K562 (cell line): ENCODE measurements at regions not wholly inside any gene's neighbourhood (a gene's known extent, or its start where the extent isn't known, plus 50 kb on each side); places are given as distances from the start of the nearest gene placed in this dataset.

Experiments used
- ATAC-seq: fragments of 200-7000 bp; cut with Tn5 transposase; 3 replicates; pipeline ENCODE4 v1.9.1; 2020; ENCODE audit warnings: moderate library complexity
- BruUV-seq: library from RNA; stranded (reverse); fragments of 400-500 nt; replicated peaks from 2 replicates; lab custom pipeline; 2021; lab: Mats Ljungman, UMichigan
- CTCF ChIA-PET: fragments of 300-600 bp; formaldehyde crosslinking; extraction: SDS; loops from one replicate; lab custom pipeline; 2021; ENCODE audit warnings: low intra/inter-chr PET ratio; lab: Yijun Ruan, JAX
- POLR2A ChIA-PET: fragments of 300-600, 350-650 bp; sonication (Branson Sonifier 250); formaldehyde crosslinking; extraction: SDS; loops from one replicate; lab custom pipeline; 2021; ENCODE audit warnings: antibody characterized with exemption, inconsistent platforms; lab: Yijun Ruan, JAX
- DNase-seq, 4 experiments: peaks; one replicate each; pipeline versions ENCODE4 v3.0.0 to v3.0.0-alpha.2; 2011 to 2018; ENCODE audit warnings: low spot score in 3 of 4, mixed read lengths in 3 of 4; ENCODE audit errors: extremely low read depth in 1 of 4
- FAIRE-seq: peaks from 2 replicates; lab custom pipeline; 2011; peaks lifted over from hg19 to GRCh38; lab: Jason Lieb, UNC
- H2AFZ ChIP-seq: 2 replicates; pipeline ENCODE4 v1.6.0; 2011; ENCODE audit warnings: low read depth, low read length, control low read depth, inconsistent platforms
- H3K27ac ChIP-seq: fragments of 200-600 bp; 3 replicates; pipeline ENCODE4 v1.8.0; 2011; ENCODE audit warnings: low read depth, mild to moderate bottlenecking, control low read depth, inconsistent platforms, low read length, moderate library complexity, mixed read lengths; ENCODE audit errors: extremely low read depth
- H3K27me3 ChIP-seq, 2 experiments: fragments of 300-600 bp in 1 of 2; 2 replicates in 1 of 2; 3 replicates in 1 of 2; pipeline versions ENCODE4 v1.6.0 to v1.8.0; 2011; ENCODE audit warnings: inconsistent platforms in 2 of 2, low read length in 2 of 2, mild to moderate bottlenecking in 1 of 2, mixed read lengths in 1 of 2, moderate library complexity in 1 of 2; ENCODE audit not compliant: control insufficient read depth in 2 of 2, insufficient read depth in 2 of 2
- H3K36me3 ChIP-seq: fragments of 300-600 bp; 3 replicates; pipeline ENCODE4 v1.8.0; 2011; ENCODE audit warnings: mild to moderate bottlenecking, low read length, inconsistent platforms; ENCODE audit not compliant: control insufficient read depth, insufficient read depth
- H3K4me1 ChIP-seq, 2 experiments: fragments of 200-600 bp in 1 of 2; replicated peaks in 1 of 2; 2 replicates in 1 of 2; 3 replicates in 1 of 2; pipeline versions ENCODE4 v1.5.1 to v1.8.0; 2011; ENCODE audit warnings: inconsistent platforms in 2 of 2, low read length in 2 of 2, mild to moderate bottlenecking in 1 of 2, mixed read lengths in 1 of 2, moderate library complexity in 1 of 2; ENCODE audit not compliant: control insufficient read depth in 2 of 2, insufficient read depth in 2 of 2
- H3K4me2 ChIP-seq: 2 replicates; pipeline ENCODE4 v1.6.1; 2011; ENCODE audit warnings: low read length, control low read depth, inconsistent platforms, mixed read lengths; ENCODE audit not compliant: insufficient read depth
- H3K4me3 ChIP-seq: fragments of 200-600 bp; sonication (generic), shearing (Covaris generic); 2 replicates; pipeline ENCODE4 v1.5.1; 2016; ENCODE audit warnings: control low read depth, inconsistent platforms
- H3K79me2 ChIP-seq: fragments of 200-600 bp; 3 replicates; pipeline ENCODE4 v1.8.0; 2011; ENCODE audit warnings: low read length, inconsistent platforms; ENCODE audit not compliant: control insufficient read depth, insufficient read depth
- H3K9ac ChIP-seq, 2 experiments: 2 replicates each; pipeline versions ENCODE4 v1.6.0 to v1.6.1; 2011; ENCODE audit warnings: low read depth in 2 of 2, low read length in 2 of 2, control low read depth in 1 of 2, inconsistent platforms in 1 of 2, mild to moderate bottlenecking in 1 of 2, mixed read lengths in 1 of 2; ENCODE audit not compliant: insufficient read depth in 1 of 2
- H3K9me1 ChIP-seq: one replicate; pipeline ENCODE4 v1.6.0; 2011; ENCODE audit warnings: inconsistent platforms, mild to moderate bottlenecking, low read length, moderate library complexity; ENCODE audit not compliant: control insufficient read depth, insufficient read depth
- H3K9me3 ChIP-seq: replicated peaks from 2 replicates; pipeline ENCODE4 v1.5.1; 2011; ENCODE audit warnings: low read depth, low read length, inconsistent platforms; ENCODE audit not compliant: control insufficient read depth, insufficient read depth
- H4K20me1 ChIP-seq: replicated peaks from 2 replicates; pipeline ENCODE4 v1.6.1; 2011; ENCODE audit warnings: low read length, inconsistent platforms, mixed read lengths; ENCODE audit not compliant: control insufficient read depth, insufficient read depth
- CTCF ChIP-seq, 3 experiments: IDR thresholded peaks in 2 of 3; conservative IDR thresholded peaks in 1 of 3; 2 replicates each; pipeline ENCODE4 v1.5.1; 2011 to 2012; ENCODE audit warnings: low read length in 3 of 3, mild to moderate bottlenecking in 3 of 3, control low read depth in 2 of 3, improper control_type of control experiment in 1 of 3, inconsistent platforms in 1 of 3, low read depth in 1 of 3, mixed read lengths in 1 of 3, moderate library complexity in 1 of 3; ENCODE audit not compliant: insufficient read depth in 2 of 3
- RBM25 ChIP-seq: fragments of 200-400 bp; formaldehyde crosslinking; IDR thresholded peaks from 2 replicates; pipeline ENCODE4 v1.6.1; 2018; ENCODE audit warnings: low read length, low read depth, moderate library complexity; ENCODE audit not compliant: severe bottlenecking
- ZC3H8 ChIP-seq: fragments of 450-650 bp; IDR thresholded peaks from 2 replicates; pipeline ENCODE4 v1.6.1; 2017
- WGBS: fragments of 100-300 bp; shearing (Covaris generic); methylation state at CpG from one replicate; pipeline ENCODE4 v1.1.6; 2016; ENCODE audit warnings: low coverage, mixed read lengths; ENCODE audit not compliant: insufficient coverage; ENCODE audit errors: missing lambda C conversion rate; 5-methylcytosine and 5-hydroxymethylcytosine counted together
- in situ Hi-C: fragments of 300-500 bp; cut with MboI; formaldehyde crosslinking; loops from 4 replicates; pipeline ENCODE4 v1.15.0; 2018; ENCODE audit warnings: inconsistent platforms, mixed read lengths
- intact Hi-C: fragments of 100-400 bp; cut with micrococcal nuclease; formaldehyde crosslinking; loops from 2 replicates; pipeline ENCODE4 v1.14.2; 2022

GRCh38 chr3:67864587-67865183 lies 210.3 kb upstream of the SUCLG2 start (continued):
- no peak for TF ChIP-seq RBM25

- Histone ChIP-seq H3K9ac (no peak overlapping the region), H3K9me3 (no peaks in the 10 kb centered on the region), H3K4me1 (no peaks in the 10 kb centered on the region), H3K27me3 (no peaks in the 10 kb centered on the region), H3K36me3 (no peaks in the 10 kb centered on the region), H3K79me2 (no peaks in the 10 kb centered on the region), H4K20me1 (no peaks in the 10 kb centered on the region), H3K4me2 (no peak overlapping the region), H3K9me1 (no peaks in the 10 kb centered on the region), H3K27ac (no peak overlapping the region), H3K4me3 (no peak overlapping the region), H2AFZ (no peak overlapping the region)
- no TSS peak for BruUV-seq
- 0% methylated on average over 3 of the region's 4 CpGs for WGBS
- POLR2A ChIA-PET = no interaction called here
- FAIRE-seq = no peak
- ATAC-seq = no peak
- in situ Hi-C loops (no loop called here), intact Hi-C loops (no loop called here)
- TF ChIP-seq CTCF (IDR thresholded peaks at IDR 0.05 in 2 of 3, conservative IDR thresholded peaks at IDR 0.05 in 1 of 3; ENCODE audit: insufficient read depth in 2 of 3, low read depth in 1 of 3, low read length in 3 of 3) = 0 out of 6 replicates have a peak, but pooled peaks of 1 of the 3 experiments have one; percentile 10
- TF ChIP-seq ZC3H8 = no peak
- CTCF ChIA-PET = interaction anchor here (0.6 kb wide), 1 partner anchor 476 kb away, joined by 3 read pairs; no protein-coding TSS in a partner anchor
- peak in 2 of 4 experiments; percentile 4 to 7 for DNase-seq
Observed at GRCh38 chr3:67863869-67864268, 209.5 kb upstream of the SUCLG2 start.
